GM23248 (cell line): ENCODE measurements at regions not wholly inside any gene's neighbourhood (a gene's known extent, or its start where the extent isn't known, plus 50 kb on each side); places are given as distances from the start of the nearest gene placed in this dataset.

Experiments
- EZH2 ChIP-seq: fragments of 200-600 bp; sonication (generic); IDR thresholded peaks from 2 replicates; pipeline ENCODE4 v1.6.1; 2018; ENCODE audit warnings: antibody characterized with exemption, mild to moderate bottlenecking; ENCODE audit not compliant: insufficient read depth, poor library complexity, severe bottlenecking
- EZH2phosphoT487 ChIP-seq: fragments of 200-600 bp; sonication (generic); IDR thresholded peaks from 2 replicates; pipeline ENCODE4 v1.6.1; 2018; ENCODE audit warnings: antibody characterized with exemption, moderate library complexity, mild to moderate bottlenecking, low read depth; ENCODE audit not compliant: insufficient read depth

GRCh38 chr20:56979125-56979524, 287.3 kb downstream of the BMP7 start:
- TF ChIP-seq EZH2 (no peak), EZH2phosphoT487 (no peak)
